Upper lobe of left lung (tissue), 6 donors: ENCODE measurements at regions not wholly inside any gene's neighbourhood (a gene's known extent, or its start where the extent isn't known, plus 50 kb on each side); places are given as distances from the start of the nearest gene placed in this dataset.
A peak's percentile ranks its signal among the peaks of the same experiment; 100 is the strongest.

Experiments used
- ATAC-seq, 2 donors: fragments of 200-7000 bp; cut with Tn5 transposase; one replicate each; pipeline ENCODE4 v1.9.1; 2022; ENCODE audit warnings: mild to moderate bottlenecking in 2 of 2, moderate library complexity in 2 of 2; ENCODE audit not compliant: low FRiP score in 2 of 2
- DNase-seq, 2 donors: peaks; one replicate each; pipeline ENCODE4 v3.0.0-alpha.2; 2019 to 2020
- H3K27ac ChIP-seq, 4 donors: fragments of 200-600 bp; sonication (generic); one replicate each; pipeline ENCODE4 v1.5.1; 2016 to 2019
- H3K27me3 ChIP-seq, 4 donors: fragments of 200-600 bp; sonication (generic); one replicate each; pipeline ENCODE4 v1.5.1; 2017 to 2019
- H3K36me3 ChIP-seq, 4 donors: fragments of 200-600 bp; sonication (generic); one replicate each; pipeline ENCODE4 v1.5.1; 2016 to 2019
- H3K4me1 ChIP-seq, 4 donors: fragments of 200-600 bp; sonication (generic); one replicate each; pipeline ENCODE4 v1.5.1; 2018 to 2019
- H3K4me3 ChIP-seq, 4 donors: fragments of 200-600 bp; sonication (generic); one replicate each; pipeline ENCODE4 v1.5.1; 2017 to 2019; ENCODE audit warnings: mild to moderate bottlenecking in 2 of 4, moderate library complexity in 1 of 4
- H3K9me3 ChIP-seq, 4 donors: fragments of 200-600 bp; sonication (generic); one replicate each; pipeline ENCODE4 v1.5.1; 2018 to 2019
- CTCF ChIP-seq, 6 experiments: fragments of 450-650 bp in 4 of 6; fragments of 200-600 bp in 2 of 6; sonication (generic) in 2 of 6; IDR thresholded peaks; one replicate each; pipeline ENCODE4 v1.5.1; 2016 to 2019; ENCODE audit warnings: antibody characterized with exemption in 6 of 6
- EP300 ChIP-seq, 4 donors: sonication (generic); formaldehyde crosslinking; IDR thresholded peaks; one replicate each; pipeline ENCODE4 v1.5.1; 2017; ENCODE audit warnings: antibody characterized with exemption in 4 of 4, control low read depth in 2 of 4
- POLR2A ChIP-seq, 4 donors: fragments of 450-650 bp; IDR thresholded peaks; one replicate each; pipeline ENCODE4 v1.5.1; 2016 to 2017; ENCODE audit warnings: antibody characterized with exemption in 4 of 4, mild to moderate bottlenecking in 2 of 4
- POLR2AphosphoS5 ChIP-seq, 2 donors: sonication (generic); formaldehyde crosslinking; IDR thresholded peaks; one replicate each; pipeline ENCODE4 v1.5.1; 2017; ENCODE audit warnings: antibody characterized with exemption in 2 of 2
- WGBS, 2 donors: methylation state at CpG; one replicate each; pipeline ENCODE4 v1.1.5; 2017 to 2018; 5-methylcytosine and 5-hydroxymethylcytosine counted together
- donor health status: DM: no; HTN: no; CAD: no; lungs with moderate emphysema.
- donor health status: DM: no; HTN: yes; CAD: no; lungs with severe emphysema.

GRCh38 chr10:121084675-121085070 is 233.5 kb downstream of the WDR11 start:
- no peaks in the 10 kb centered on the region for H3K36me3 ChIP-seq
- TF ChIP-seq EP300 (IDR thresholded peaks at IDR 0.05) = no peak
- no peak for TF ChIP-seq POLR2A (IDR thresholded peaks at IDR 0.05)
- TF ChIP-seq POLR2AphosphoS5 (IDR thresholded peaks at IDR 0.05) = no peak
- TF ChIP-seq CTCF (IDR thresholded peaks at IDR 0.05) = no peak
- WGBS, 2 donors = 72 to 80% methylated on average over 4 to 7 of the region's 7 CpGs

DNA sequence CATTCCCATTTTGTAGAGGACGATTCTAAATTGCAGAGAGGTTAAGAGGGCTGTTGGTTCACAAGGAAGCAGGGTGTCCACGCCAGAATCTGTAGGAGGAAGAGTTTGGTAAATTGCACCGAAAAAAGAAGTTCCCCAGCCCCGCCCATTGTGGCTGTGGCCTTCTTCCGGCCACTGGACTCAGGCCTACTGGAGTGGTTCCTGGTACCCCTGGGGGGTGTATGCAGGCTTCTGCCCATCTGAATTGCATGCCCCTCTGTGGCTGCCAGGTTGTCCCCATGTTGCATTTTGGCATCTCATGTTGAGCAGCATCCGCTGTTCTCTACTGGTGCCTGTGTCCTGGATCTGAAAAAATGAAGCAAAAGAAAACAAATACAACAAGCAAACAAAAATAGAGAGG is 234.2 kb downstream of the WDR11 start:
- Histone ChIP-seq H3K4me3 (no peak overlapping the region), H3K36me3 (no peaks in the 10 kb centered on the region), H3K27ac (no peak overlapping the region), H3K27me3 (no peaks in the 10 kb centered on the region), H3K4me1 (peaks cover 0 to 4% (median under 1%) of the 10 kb centered on the region in 4 donors), H3K9me3 (no peaks in the 10 kb centered on the region)
- TF ChIP-seq POLR2A (IDR thresholded peaks at IDR 0.05) (no peak), POLR2AphosphoS5 (IDR thresholded peaks at IDR 0.05) (no peak), EP300 (IDR thresholded peaks at IDR 0.05) (no peak), CTCF (IDR thresholded peaks at IDR 0.05) (no peak)
- no peak for ATAC-seq
- 56 to 62% methylated on average over 6 of the region's 6 CpGs for WGBS, 2 donors
- DNase-seq = no peak

More at GRCh38 chr10:121084675-121085070, 233.5 kb downstream of the WDR11 start:
- no peak for ATAC-seq
- H3K27me3 ChIP-seq = no peaks in the 10 kb centered on the region
- no peak overlapping the region for H3K27ac ChIP-seq
- H3K4me3 ChIP-seq = no peak overlapping the region
- peaks cover 0 to 6% (median 2%) of the 10 kb centered on the region in 4 donors for H3K4me1 ChIP-seq
- no peak for DNase-seq
- H3K9me3 ChIP-seq = no peaks in the 10 kb centered on the region

- WGBS, 2 donors = 73 to 75% methylated on average over 8 to 9 of the region's 9 CpGs
- ATAC-seq (no peak), DNase-seq (peak in 1 of 2 donors; percentile 30)
- no peaks in the 10 kb centered on the region for H3K36me3 ChIP-seq
- H3K27ac ChIP-seq = no peak overlapping the region
- peaks cover 0 to 11% (median 3%) of the 10 kb centered on the region in 4 donors for H3K4me1 ChIP-seq
- no peaks in the 10 kb centered on the region for H3K27me3 ChIP-seq
- TF ChIP-seq POLR2A (IDR thresholded peaks at IDR 0.05) = no peak
- TF ChIP-seq EP300 (IDR thresholded peaks at IDR 0.05) = no peak
- TF ChIP-seq CTCF (IDR thresholded peaks at IDR 0.05) = no peak
- no peak for TF ChIP-seq POLR2AphosphoS5 (IDR thresholded peaks at IDR 0.05)
- no peak overlapping the region for H3K4me3 ChIP-seq
- no peaks in the 10 kb centered on the region for H3K9me3 ChIP-seq
These were observed 236.0 kb downstream of the WDR11 start for GRCh38 chr10:121087129-121087528.

DNA sequence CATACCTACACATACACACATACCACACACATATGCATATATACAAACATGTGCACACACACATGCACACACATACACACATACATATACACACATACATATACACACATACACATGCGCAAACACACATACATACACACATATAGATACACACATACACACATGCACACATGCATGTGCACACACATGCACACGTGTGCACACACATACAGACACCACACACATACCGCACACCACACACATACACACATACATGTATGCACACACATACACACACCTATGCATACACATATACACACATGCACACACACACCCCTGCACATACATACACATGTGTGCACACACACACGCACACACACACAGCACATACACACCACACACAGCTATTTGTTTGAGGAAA is 236.5 kb downstream of the WDR11 start:
- DNase-seq = no peak
- H3K27me3 ChIP-seq = no peaks in the 10 kb centered on the region
- 90 to 97% methylated on average over 4 of the region's 4 CpGs for WGBS, 2 donors
- no peak overlapping the region for H3K27ac ChIP-seq
- no peak overlapping the region for H3K4me3 ChIP-seq
- H3K9me3 ChIP-seq = no peaks in the 10 kb centered on the region
- ATAC-seq = no peak
- H3K4me1 ChIP-seq = peaks cover 0 to 16% (median 3%) of the 10 kb centered on the region in 4 donors
- no peaks in the 10 kb centered on the region for H3K36me3 ChIP-seq
- TF ChIP-seq POLR2AphosphoS5 (IDR thresholded peaks at IDR 0.05) = no peak
- TF ChIP-seq EP300 (IDR thresholded peaks at IDR 0.05) = no peak
- no peak for TF ChIP-seq POLR2A (IDR thresholded peaks at IDR 0.05)
- TF ChIP-seq CTCF (IDR thresholded peaks at IDR 0.05) = no peak

DNA sequence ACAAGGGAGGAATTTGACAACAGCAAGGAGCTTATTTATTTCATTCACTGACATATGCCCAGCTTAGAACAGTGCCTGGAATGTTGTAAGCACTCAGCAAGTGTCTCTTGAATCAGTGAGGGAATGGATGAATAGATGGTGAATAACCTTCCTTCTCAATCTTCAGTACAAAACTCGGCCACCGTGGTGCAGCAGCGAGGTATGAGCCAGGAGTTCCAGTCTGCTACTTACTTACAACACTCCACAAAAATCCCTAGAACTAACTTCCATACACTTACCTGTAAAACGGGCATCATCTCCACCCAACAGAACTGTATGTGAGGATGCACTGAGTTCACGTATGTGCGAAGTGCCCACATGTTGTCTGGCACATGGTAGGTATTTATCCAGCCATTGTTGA is 237.4 kb downstream of the WDR11 start:
- H3K36me3 ChIP-seq = no peaks in the 10 kb centered on the region
- peaks cover 0 to 19% (median 3%) of the 10 kb centered on the region in 4 donors for H3K4me1 ChIP-seq
- DNase-seq = peak in 1 of 2 donors; percentile 41
- no peak overlapping the region for H3K27ac ChIP-seq
- 45 to 57% methylated on average over 6 of the region's 6 CpGs for whole genome bisulfite sequencing, 2 donors
- ATAC-seq = no peak
- no peaks in the 10 kb centered on the region for H3K27me3 ChIP-seq
- TF ChIP-seq CTCF (IDR thresholded peaks at IDR 0.05) = peak in 2 of 6 experiments; percentile 9 to 31
- no peak for TF ChIP-seq POLR2AphosphoS5 (IDR thresholded peaks at IDR 0.05)
- H3K9me3 ChIP-seq = no peaks in the 10 kb centered on the region
- no peak overlapping the region for H3K4me3 ChIP-seq
